H1 (cell line): ENCODE measurements at regions not wholly inside any gene's neighbourhood (a gene's known extent, or its start where the extent isn't known, plus 50 kb on each side); places are given as distances from the start of the nearest gene placed in this dataset.

Experiments used
- CTCF ChIA-PET: fragments of 300-600 bp; sonication (Branson Sonifier 250); formaldehyde crosslinking; loops from one replicate; lab custom pipeline; 2021; ENCODE audit not compliant: partially characterized antibody; lab: Charles Lee
- POLR2A ChIA-PET: fragments of 300-600 bp; sonication (Branson Sonifier 250); formaldehyde crosslinking; loops from one replicate; lab custom pipeline; 2021; ENCODE audit warnings: inconsistent platforms; ENCODE audit not compliant: partially characterized antibody; lab: Charles Lee
- DNase-seq, 2 experiments: peaks; one replicate each; pipeline versions ENCODE4 v3.0.0 to v3.0.0-alpha.2; 2010 to 2022; ENCODE audit warnings: low spot score in 2 of 2, low read depth in 1 of 2, mixed read lengths in 1 of 2
- FAIRE-seq: peaks from 2 replicates; lab custom pipeline; 2011; peaks lifted over from hg19 to GRCh38; lab: Jason Lieb, UNC
- H2AFZ ChIP-seq: 2 replicates; pipeline ENCODE4 v1.8.1; 2012; ENCODE audit warnings: low read length, inconsistent platforms
- H2AK5ac ChIP-seq: 2 replicates; pipeline ENCODE4 v1.6.1; 2013; ENCODE audit warnings: low read depth, low read length
- H2BK120ac ChIP-seq: replicated peaks from 2 replicates; pipeline ENCODE3; 2013; ENCODE audit warnings: low read depth, low read length, inconsistent platforms
- H2BK12ac ChIP-seq: 2 replicates; pipeline ENCODE4 v1.6.1; 2013; ENCODE audit warnings: low read depth, low read length
- H2BK15ac ChIP-seq: 2 replicates; pipeline ENCODE4 v1.6.1; 2013; ENCODE audit warnings: low read length
- H2BK20ac ChIP-seq: 2 replicates; pipeline ENCODE4 v1.6.1; 2013; ENCODE audit warnings: low read length
- H2BK5ac ChIP-seq: 2 replicates; pipeline ENCODE4 v1.6.1; 2013; ENCODE audit warnings: low read depth, low read length
- H3K14ac ChIP-seq: 2 replicates; pipeline ENCODE4 v1.6.1; 2013; ENCODE audit warnings: inconsistent platforms; ENCODE audit not compliant: insufficient read length
- H3K18ac ChIP-seq: 2 replicates; pipeline ENCODE4 v1.6.1; 2013; ENCODE audit warnings: low read length; ENCODE audit errors: extremely low read depth
- H3K23ac ChIP-seq: 2 replicates; pipeline ENCODE4 v1.6.1; 2013; ENCODE audit warnings: inconsistent platforms; ENCODE audit not compliant: insufficient read length
- H3K23me2 ChIP-seq: 2 replicates; pipeline ENCODE4 v1.6.1; 2013; ENCODE audit warnings: low read depth, low read length
- H3K27ac ChIP-seq: 2 replicates; pipeline ENCODE4 v1.6.1; 2011; ENCODE audit warnings: low read depth, low read length, inconsistent platforms
- H3K27me3 ChIP-seq, 4 experiments: replicated peaks in 1 of 4; 1 replicate in 1 of 4; 2 replicates in 3 of 4; pipeline versions ENCODE4 v1.6.1 to v1.8.1; 2011 to 2013; ENCODE audit warnings: low read length in 3 of 4, mild to moderate bottlenecking in 3 of 4, inconsistent platforms in 2 of 4, mixed read lengths in 2 of 4, moderate library complexity in 1 of 4; ENCODE audit not compliant: control insufficient read depth in 3 of 4, insufficient read depth in 3 of 4; ENCODE audit errors: extremely low read depth in 1 of 4
- H3K36me3 ChIP-seq, 4 experiments: 2 replicates each; pipeline versions ENCODE4 v1.6.1 to v1.8.1; 2011 to 2013; ENCODE audit warnings: mild to moderate bottlenecking in 4 of 4, low read length in 3 of 4, moderate library complexity in 2 of 4, control low read depth in 1 of 4, inconsistent platforms in 1 of 4; ENCODE audit not compliant: insufficient read depth in 4 of 4, control insufficient read depth in 2 of 4
- H3K4ac ChIP-seq: replicated peaks from 2 replicates; pipeline ENCODE3; 2013; ENCODE audit warnings: low read length, low read depth, mixed read lengths, inconsistent platforms; ENCODE audit not compliant: insufficient read length
- H3K4me1 ChIP-seq, 4 experiments: replicated peaks in 1 of 4; 1 replicate in 1 of 4; 2 replicates in 3 of 4; pipeline versions ENCODE4 v1.6.1 to v1.8.1; 2011 to 2013; ENCODE audit warnings: low read length in 3 of 4, inconsistent platforms in 2 of 4, mixed read lengths in 1 of 4; ENCODE audit not compliant: insufficient read depth in 4 of 4, control insufficient read depth in 3 of 4
- H3K4me2 ChIP-seq, 2 experiments: 2 replicates each; pipeline versions ENCODE4 v1.6.1 to v1.8.1; 2011 to 2013; ENCODE audit warnings: low read depth in 2 of 2, low read length in 2 of 2, control low read depth in 1 of 2, inconsistent platforms in 1 of 2, mild to moderate bottlenecking in 1 of 2; ENCODE audit not compliant: insufficient read depth in 1 of 2
- H3K4me3 ChIP-seq, 4 experiments: fragments of 200-600, 300-600 bp in 1 of 4; sonication (generic), shearing (Covaris generic), sonication (Bioruptor Twin) in 1 of 4; 2 replicates each; pipeline versions ENCODE4 v1.5.1 to v1.8.1; 2011 to 2016; ENCODE audit warnings: low read length in 4 of 4, low read depth in 3 of 4, control low read depth in 2 of 4, inconsistent platforms in 2 of 4, mild to moderate bottlenecking in 2 of 4, mixed read lengths in 1 of 4, moderate library complexity in 1 of 4; ENCODE audit not compliant: insufficient read depth in 2 of 4; ENCODE audit errors: extremely low read depth in 1 of 4
- H3K56ac ChIP-seq: replicated peaks from 2 replicates; pipeline ENCODE3; 2013; ENCODE audit warnings: low read depth, mild to moderate bottlenecking, mixed read lengths, low read length, inconsistent platforms; ENCODE audit not compliant: insufficient read length
- H3K79me1 ChIP-seq: 2 replicates; pipeline ENCODE4 v1.6.1; 2013; ENCODE audit warnings: low read depth, low read length, control low read depth
- H3K79me2 ChIP-seq, 2 experiments: 2 replicates each; pipeline versions ENCODE4 v1.6.1 to v1.8.1; 2012 to 2013; ENCODE audit warnings: low read length in 2 of 2, mild to moderate bottlenecking in 2 of 2, inconsistent platforms in 1 of 2; ENCODE audit not compliant: insufficient read depth in 2 of 2, control insufficient read depth in 1 of 2
- H3K9ac ChIP-seq, 4 experiments: replicated peaks in 1 of 4; 1 replicate in 1 of 4; 2 replicates in 3 of 4; pipeline versions ENCODE4 v1.6.1 to v1.8.1; 2011 to 2013; ENCODE audit warnings: low read depth in 3 of 4, low read length in 3 of 4, control low read depth in 2 of 4, mild to moderate bottlenecking in 2 of 4, moderate library complexity in 2 of 4, inconsistent platforms in 1 of 4; ENCODE audit errors: extremely low read depth in 1 of 4
- H3K9me3 ChIP-seq, 2 experiments: 2 replicates each; pipeline versions ENCODE4 v1.6.1 to v1.8.1; 2012 to 2013; ENCODE audit warnings: mild to moderate bottlenecking in 2 of 2, moderate library complexity in 2 of 2, control low read depth in 1 of 2, inconsistent platforms in 1 of 2, low read depth in 1 of 2, low read length in 1 of 2, mixed read lengths in 1 of 2; ENCODE audit not compliant: insufficient read depth in 2 of 2
- H4K20me1 ChIP-seq, 2 experiments: replicated peaks in 1 of 2; 2 replicates each; pipeline versions ENCODE3 to v1.8.1; 2011 to 2013; ENCODE audit warnings: inconsistent platforms in 2 of 2, low read length in 2 of 2, mild to moderate bottlenecking in 1 of 2; ENCODE audit not compliant: insufficient read depth in 2 of 2, control insufficient read depth in 1 of 2
- H4K5ac ChIP-seq: 2 replicates; pipeline ENCODE4 v1.6.1; 2013; ENCODE audit warnings: low read length, low read depth, mixed read lengths, inconsistent platforms; ENCODE audit not compliant: insufficient read length
- H4K8ac ChIP-seq: 2 replicates; pipeline ENCODE4 v1.8.0; 2013; ENCODE audit warnings: mild to moderate bottlenecking, moderate library complexity, low read length, inconsistent platforms; ENCODE audit not compliant: insufficient read depth; ENCODE audit errors: extremely low read depth
- H4K91ac ChIP-seq: replicated peaks from 2 replicates; pipeline ENCODE3; 2013; ENCODE audit warnings: low read length, mixed read lengths, inconsistent platforms; ENCODE audit not compliant: insufficient read length
- CHD1 ChIP-seq: IDR thresholded peaks from 2 replicates; pipeline ENCODE4 v1.6.1; 2012; ENCODE audit warnings: low read depth, low read length, improper control_type of control experiment
- GABPA ChIP-seq: IDR thresholded peaks from 2 replicates; pipeline ENCODE4 v1.6.1; 2011; ENCODE audit warnings: mild to moderate bottlenecking, low read length, moderate library complexity, borderline replicate concordance; ENCODE audit not compliant: insufficient read depth
- JUN ChIP-seq: IDR thresholded peaks from 2 replicates; pipeline ENCODE4 v1.6.1; 2011; ENCODE audit warnings: low read depth, mild to moderate bottlenecking, improper control_type of control experiment, low read length
- KDM4A ChIP-seq: IDR thresholded peaks from one replicate; pipeline ENCODE4 v1.7.1; 2012; ENCODE audit warnings: low read depth, mild to moderate bottlenecking, moderate library complexity, low read length, inconsistent platforms; ENCODE audit not compliant: severe bottlenecking
- NRF1 ChIP-seq: IDR thresholded peaks from 2 replicates; pipeline ENCODE4 v1.6.1; 2011; ENCODE audit warnings: mild to moderate bottlenecking, low read depth, low read length, improper control_type of control experiment
- RFX5 ChIP-seq: IDR thresholded peaks from 2 replicates; pipeline ENCODE4 v1.6.1; 2011; ENCODE audit warnings: low read depth, low read length, improper control_type of control experiment, borderline replicate concordance
- SP1 ChIP-seq: IDR thresholded peaks from 2 replicates; pipeline ENCODE4 v1.6.1; 2011; ENCODE audit warnings: low read depth, low read length
- SUZ12 ChIP-seq: fragments of 200-600 bp; sonication (generic); IDR thresholded peaks from 2 replicates; pipeline ENCODE4 v1.6.1; 2012; ENCODE audit warnings: mild to moderate bottlenecking, inconsistent platforms, low read length, moderate library complexity, mixed read lengths
- TEAD4 ChIP-seq: IDR thresholded peaks from 2 replicates; pipeline ENCODE4 v1.6.1; 2012; ENCODE audit warnings: low read depth, low read length, inconsistent platforms, mixed read lengths
- WGBS, 2 experiments: shearing (Covaris generic) in 1 of 2; methylation state at CpG; one replicate each; pipeline versions ENCODE4 v1.1.6 to v1.1.7; 2013 to 2015; ENCODE audit warnings: low lambda C conversion rate in 2 of 2, mixed read lengths in 2 of 2, inconsistent platforms in 1 of 2, low coverage in 1 of 2, missing lambda C conversion rate in 1 of 2; ENCODE audit not compliant: insufficient replicate concordance in 2 of 2, insufficient coverage in 1 of 2, insufficient read length in 1 of 2; ENCODE audit errors: extremely low coverage in 1 of 2, missing lambda C conversion rate in 1 of 2; 5-methylcytosine and 5-hydroxymethylcytosine counted together
- TF ChIP-seq, protein P1 (sequence below): IDR thresholded peaks from 2 replicates; pipeline ENCODE4 v1.6.1; 2012; ENCODE audit warnings: inconsistent platforms
- TF ChIP-seq, protein P2 (sequence below): IDR thresholded peaks from 2 replicates; pipeline ENCODE4 v1.6.1; 2012; ENCODE audit warnings: low read length, inconsistent platforms

GRCh38 chr9:25207402-25208195 lies 470.6 kb downstream of the TUSC1 start:
- H2BK5ac ChIP-seq, result no peak overlapping the region
- H3K36me3 ChIP-seq, result no peaks in the 10 kb centered on the region
- no peak overlapping the region for H2AK5ac ChIP-seq
- CTCF ChIA-PET, result interaction anchor here (0.7 kb wide), 1 partner anchor 492 kb away, joined by 3 read pairs; no protein-coding TSS in a partner anchor
- DNase-seq (no peak), FAIRE-seq (no peak)
- H3K23me2 ChIP-seq, result 0 out of 2 replicates have a peak, but pooled peaks cover 2% of the 10 kb centered on the region
- H3K14ac ChIP-seq, result no peak overlapping the region
- H4K5ac ChIP-seq, result no peak overlapping the region
- H2BK12ac ChIP-seq, result no peak overlapping the region
- no peak overlapping the region for H4K8ac ChIP-seq
- no peak overlapping the region for H3K4ac ChIP-seq
- H3K79me1 ChIP-seq, result no peaks in the 10 kb centered on the region
- H3K9me3 ChIP-seq, result no peaks in the 10 kb centered on the region
- H3K27ac ChIP-seq, result no peak overlapping the region
- H3K56ac ChIP-seq, result no peak overlapping the region
- H2BK120ac ChIP-seq, result no peak overlapping the region
- no peak overlapping the region for H3K18ac ChIP-seq
- no peak overlapping the region for H2BK20ac ChIP-seq
- no peak overlapping the region for H3K4me3 ChIP-seq
- no peak overlapping the region for H2AFZ ChIP-seq
- peaks cover 0 to 3% (median 0%) of the 10 kb centered on the region in 4 experiments; a peak in 1 of 7 replicates for H3K4me1 ChIP-seq
- no peaks in the 10 kb centered on the region for H4K20me1 ChIP-seq
- no peak overlapping the region for H2BK15ac ChIP-seq
- no peak overlapping the region for H3K9ac ChIP-seq
- H3K27me3 ChIP-seq, result peaks cover 0 to 2% (median 0%) of the 10 kb centered on the region in 4 experiments; a peak in 1 of 7 replicates
- POLR2A ChIA-PET, result no interaction called here
- no peak overlapping the region for H4K91ac ChIP-seq
- no peak overlapping the region for H3K23ac ChIP-seq
- no peaks in the 10 kb centered on the region for H3K79me2 ChIP-seq
- 94% methylated on average over 6 of the region's 6 CpGs; no CpG with 5 or more reads in 1 of the 2 experiments for WGBS, 2 experiments
- no peak overlapping the region for H3K4me2 ChIP-seq
- TF ChIP-seq KDM4A (no peak), GABPA (no peak), SUZ12 (no peak), NRF1 (no peak), TEAD4 (no peak), SP1 (no peak), JUN (no peak), CHD1 (no peak), RFX5 (no peak)
- TF ChIP-seq, protein P1, sequence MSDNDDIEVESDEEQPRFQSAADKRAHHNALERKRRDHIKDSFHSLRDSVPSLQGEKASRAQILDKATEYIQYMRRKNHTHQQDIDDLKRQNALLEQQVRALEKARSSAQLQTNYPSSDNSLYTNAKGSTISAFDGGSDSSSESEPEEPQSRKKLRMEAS, result no peak
- TF ChIP-seq, protein P2, sequence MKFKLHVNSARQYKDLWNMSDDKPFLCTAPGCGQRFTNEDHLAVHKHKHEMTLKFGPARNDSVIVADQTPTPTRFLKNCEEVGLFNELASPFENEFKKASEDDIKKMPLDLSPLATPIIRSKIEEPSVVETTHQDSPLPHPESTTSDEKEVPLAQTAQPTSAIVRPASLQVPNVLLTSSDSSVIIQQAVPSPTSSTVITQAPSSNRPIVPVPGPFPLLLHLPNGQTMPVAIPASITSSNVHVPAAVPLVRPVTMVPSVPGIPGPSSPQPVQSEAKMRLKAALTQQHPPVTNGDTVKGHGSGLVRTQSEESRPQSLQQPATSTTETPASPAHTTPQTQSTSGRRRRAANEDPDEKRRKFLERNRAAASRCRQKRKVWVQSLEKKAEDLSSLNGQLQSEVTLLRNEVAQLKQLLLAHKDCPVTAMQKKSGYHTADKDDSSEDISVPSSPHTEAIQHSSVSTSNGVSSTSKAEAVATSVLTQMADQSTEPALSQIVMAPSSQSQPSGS, result no peak
